ENCODE measurements at regions not wholly inside any gene's neighbourhood (a gene's known extent, or its start where the extent isn't known, plus 50 kb on each side); places are given as distances from the start of the nearest gene placed in this dataset.

- no peak overlapping the region for H3K27ac ChIP-seq (ENCODE audit: low read depth, low read length)
- H3K9ac ChIP-seq (ENCODE audit: low read depth, low read length), result no peak overlapping the region
Measured at GRCh38 chr2:67462738-67463496, 65.8 kb downstream of the ETAA1 start.

GRCh38 chr2:67463810-67464209, 66.7 kb downstream of the ETAA1 start:
- H3K9ac ChIP-seq (ENCODE audit: low read depth, low read length), result no peak overlapping the region
- H3K4me1 ChIP-seq (ENCODE audit: control insufficient read depth, insufficient read depth, low read length), result no peaks in the 10 kb centered on the region
- no peak overlapping the region for H3K27ac ChIP-seq (ENCODE audit: low read depth, low read length)
- no peaks in the 10 kb centered on the region for H3K9me3 ChIP-seq (ENCODE audit: control insufficient read depth, insufficient read depth, low read length)
- no peaks in the 10 kb centered on the region for H3K36me3 ChIP-seq (ENCODE audit: control insufficient read depth, insufficient read depth, low read length)
- H3K4me3 ChIP-seq (ENCODE audit: low read depth, low read length), result no peak overlapping the region
- H3K27me3 ChIP-seq (ENCODE audit: control insufficient read depth, insufficient read depth, low read length), result no peaks in the 10 kb centered on the region

More at GRCh38 chr2:67462738-67463496, 65.8 kb downstream of the ETAA1 start:
- Histone ChIP-seq H3K27me3 (ENCODE audit: control insufficient read depth, insufficient read depth, low read length) (no peaks in the 10 kb centered on the region), H3K9me3 (ENCODE audit: control insufficient read depth, insufficient read depth, low read length) (no peaks in the 10 kb centered on the region), H3K36me3 (ENCODE audit: control insufficient read depth, insufficient read depth, low read length) (no peaks in the 10 kb centered on the region), H3K4me3 (ENCODE audit: low read depth, low read length) (no peak overlapping the region), H3K4me1 (ENCODE audit: control insufficient read depth, insufficient read depth, low read length) (no peaks in the 10 kb centered on the region)

DNA sequence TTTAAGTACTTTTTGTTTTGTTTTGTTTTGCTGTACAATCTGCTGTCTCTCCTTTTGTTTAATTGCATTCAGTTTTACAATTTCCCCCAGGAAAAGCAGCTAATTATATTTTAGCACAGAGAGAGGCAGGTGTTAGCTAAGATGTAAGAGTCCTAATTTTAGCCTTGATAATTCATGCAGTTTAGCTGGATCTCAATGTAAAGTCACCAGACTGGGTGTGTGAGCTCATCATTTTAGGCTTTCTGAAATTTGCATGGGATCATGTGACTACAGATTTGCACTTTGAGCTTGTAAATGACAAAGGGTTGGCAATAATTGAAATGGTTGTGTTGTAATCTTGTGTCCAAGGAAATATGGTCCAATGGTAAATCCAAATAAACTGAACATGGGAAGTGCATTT, 68.5 kb downstream of the ETAA1 start:
- Histone ChIP-seq H3K4me3 (ENCODE audit: low read depth, low read length) (no peak overlapping the region), H3K27ac (ENCODE audit: low read depth, low read length) (no peak overlapping the region), H3K36me3 (ENCODE audit: control insufficient read depth, insufficient read depth, low read length) (no peaks in the 10 kb centered on the region), H3K9ac (ENCODE audit: low read depth, low read length) (no peak overlapping the region), H3K27me3 (ENCODE audit: control insufficient read depth, insufficient read depth, low read length) (no peaks in the 10 kb centered on the region), H3K9me3 (ENCODE audit: control insufficient read depth, insufficient read depth, low read length) (no peaks in the 10 kb centered on the region), H3K4me1 (ENCODE audit: control insufficient read depth, insufficient read depth, low read length) (no peaks in the 10 kb centered on the region)

DNA sequence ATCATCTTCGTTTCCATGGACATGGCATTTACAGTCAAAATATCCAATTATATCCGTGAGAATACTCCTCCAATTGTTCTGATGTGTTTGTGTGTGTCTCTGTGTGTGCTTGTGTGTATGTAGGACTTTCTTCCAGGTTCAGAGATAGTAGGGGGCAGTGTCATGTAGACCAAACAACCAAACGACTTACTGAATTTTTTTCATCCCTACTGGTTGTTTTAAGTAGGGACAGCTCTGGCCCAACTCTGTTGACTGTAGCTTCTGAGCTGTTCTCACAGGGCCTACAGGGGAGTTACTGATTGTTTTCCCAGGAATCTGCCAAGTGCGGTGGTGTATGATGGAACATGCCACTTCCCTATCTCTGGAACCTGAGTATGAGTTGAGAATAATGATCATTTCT, 69.6 kb downstream of the ETAA1 start:
- H3K4me1 ChIP-seq (ENCODE audit: control insufficient read depth, insufficient read depth, low read length), result no peaks in the 10 kb centered on the region
- no peak overlapping the region for H3K27ac ChIP-seq (ENCODE audit: low read depth, low read length)
- no peak overlapping the region for H3K4me3 ChIP-seq (ENCODE audit: low read depth, low read length)
- no peaks in the 10 kb centered on the region for H3K9me3 ChIP-seq (ENCODE audit: control insufficient read depth, insufficient read depth, low read length)
- H3K36me3 ChIP-seq (ENCODE audit: control insufficient read depth, insufficient read depth, low read length), result no peaks in the 10 kb centered on the region
- H3K9ac ChIP-seq (ENCODE audit: low read depth, low read length), result no peak overlapping the region
- no peaks in the 10 kb centered on the region for H3K27me3 ChIP-seq (ENCODE audit: control insufficient read depth, insufficient read depth, low read length)

GRCh38 chr2:67471681-67472080, 74.5 kb downstream of the ETAA1 start:
- Histone ChIP-seq H3K9ac (ENCODE audit: low read depth, low read length) (no peak overlapping the region), H3K4me3 (ENCODE audit: low read depth, low read length) (no peak overlapping the region), H3K27me3 (ENCODE audit: control insufficient read depth, insufficient read depth, low read length) (no peaks in the 10 kb centered on the region), H3K4me1 (ENCODE audit: control insufficient read depth, insufficient read depth, low read length) (no peaks in the 10 kb centered on the region), H3K27ac (ENCODE audit: low read depth, low read length) (no peak overlapping the region), H3K36me3 (ENCODE audit: control insufficient read depth, insufficient read depth, low read length) (no peaks in the 10 kb centered on the region), H3K9me3 (ENCODE audit: control insufficient read depth, insufficient read depth, low read length) (no peaks in the 10 kb centered on the region)

- Histone ChIP-seq H3K27ac (ENCODE audit: low read depth, low read length) (no peak overlapping the region), H3K4me1 (ENCODE audit: control insufficient read depth, insufficient read depth, low read length) (peaks cover 7% of the 10 kb centered on the region), H3K36me3 (ENCODE audit: control insufficient read depth, insufficient read depth, low read length) (no peaks in the 10 kb centered on the region), H3K4me3 (ENCODE audit: low read depth, low read length) (no peak overlapping the region), H3K9me3 (ENCODE audit: control insufficient read depth, insufficient read depth, low read length) (no peaks in the 10 kb centered on the region), H3K9ac (ENCODE audit: low read depth, low read length) (no peak overlapping the region), H3K27me3 (ENCODE audit: control insufficient read depth, insufficient read depth, low read length) (no peaks in the 10 kb centered on the region)
Measured at GRCh38 chr2:67476809-67477790, 80.0 kb downstream of the ETAA1 start.

DNA sequence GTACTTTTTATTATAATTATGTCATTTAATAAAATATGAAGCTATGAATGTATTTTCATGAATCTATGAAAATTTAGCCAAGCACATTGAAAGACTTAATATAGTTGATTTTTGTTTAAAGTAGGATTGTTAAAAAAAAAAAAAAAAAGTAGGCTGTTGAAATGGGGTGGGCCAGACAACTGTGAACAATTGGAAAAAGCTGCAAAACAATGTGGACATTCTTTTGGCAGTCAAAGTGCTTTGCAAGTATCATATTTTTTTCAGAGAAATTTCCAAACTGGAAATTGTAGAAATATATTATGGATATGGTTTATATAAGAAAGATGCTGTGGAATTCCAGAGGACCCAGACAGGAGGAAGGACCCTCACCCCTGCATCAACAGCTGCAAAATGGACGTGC, 82.1 kb downstream of the ETAA1 start:
- H3K27me3 ChIP-seq (ENCODE audit: control insufficient read depth, insufficient read depth, low read length), result no peaks in the 10 kb centered on the region
- no peak overlapping the region for H3K27ac ChIP-seq (ENCODE audit: low read depth, low read length)
- no peaks in the 10 kb centered on the region for H3K36me3 ChIP-seq (ENCODE audit: control insufficient read depth, insufficient read depth, low read length)
- H3K4me3 ChIP-seq (ENCODE audit: low read depth, low read length), result no peak overlapping the region
- H3K4me1 ChIP-seq (ENCODE audit: control insufficient read depth, insufficient read depth, low read length), result peaks cover 7% of the 10 kb centered on the region
- no peaks in the 10 kb centered on the region for H3K9me3 ChIP-seq (ENCODE audit: control insufficient read depth, insufficient read depth, low read length)
- no peak overlapping the region for H3K9ac ChIP-seq (ENCODE audit: low read depth, low read length)

DNA sequence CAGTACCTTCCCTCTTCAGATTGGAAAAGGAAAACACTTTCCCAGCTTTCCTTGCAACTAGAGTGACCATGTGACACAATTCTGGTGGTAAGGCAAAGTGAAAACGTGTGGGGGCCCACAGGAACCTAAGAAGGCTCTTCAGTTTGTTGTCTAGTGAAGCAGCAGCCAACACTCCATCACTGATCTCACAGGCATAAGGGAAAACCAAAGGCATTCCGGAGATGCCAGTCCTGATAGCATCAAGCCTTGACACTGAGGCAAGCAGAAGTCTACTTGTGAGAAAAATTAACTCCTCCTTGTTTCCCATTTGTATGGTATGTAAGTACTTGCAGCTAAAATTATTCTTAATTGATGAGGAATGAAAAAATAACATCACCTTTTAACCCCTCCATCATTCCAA, 88.3 kb downstream of the ETAA1 start:
- no peak overlapping the region for H3K9ac ChIP-seq (ENCODE audit: low read depth, low read length)
- no peaks in the 10 kb centered on the region for H3K9me3 ChIP-seq (ENCODE audit: control insufficient read depth, insufficient read depth, low read length)
- H3K36me3 ChIP-seq (ENCODE audit: control insufficient read depth, insufficient read depth, low read length), result no peaks in the 10 kb centered on the region
- no peak overlapping the region for H3K4me3 ChIP-seq (ENCODE audit: low read depth, low read length)
- H3K27ac ChIP-seq (ENCODE audit: low read depth, low read length), result no peak overlapping the region
- no peaks in the 10 kb centered on the region for H3K4me1 ChIP-seq (ENCODE audit: control insufficient read depth, insufficient read depth, low read length)
- no peaks in the 10 kb centered on the region for H3K27me3 ChIP-seq (ENCODE audit: control insufficient read depth, insufficient read depth, low read length)

DNA sequence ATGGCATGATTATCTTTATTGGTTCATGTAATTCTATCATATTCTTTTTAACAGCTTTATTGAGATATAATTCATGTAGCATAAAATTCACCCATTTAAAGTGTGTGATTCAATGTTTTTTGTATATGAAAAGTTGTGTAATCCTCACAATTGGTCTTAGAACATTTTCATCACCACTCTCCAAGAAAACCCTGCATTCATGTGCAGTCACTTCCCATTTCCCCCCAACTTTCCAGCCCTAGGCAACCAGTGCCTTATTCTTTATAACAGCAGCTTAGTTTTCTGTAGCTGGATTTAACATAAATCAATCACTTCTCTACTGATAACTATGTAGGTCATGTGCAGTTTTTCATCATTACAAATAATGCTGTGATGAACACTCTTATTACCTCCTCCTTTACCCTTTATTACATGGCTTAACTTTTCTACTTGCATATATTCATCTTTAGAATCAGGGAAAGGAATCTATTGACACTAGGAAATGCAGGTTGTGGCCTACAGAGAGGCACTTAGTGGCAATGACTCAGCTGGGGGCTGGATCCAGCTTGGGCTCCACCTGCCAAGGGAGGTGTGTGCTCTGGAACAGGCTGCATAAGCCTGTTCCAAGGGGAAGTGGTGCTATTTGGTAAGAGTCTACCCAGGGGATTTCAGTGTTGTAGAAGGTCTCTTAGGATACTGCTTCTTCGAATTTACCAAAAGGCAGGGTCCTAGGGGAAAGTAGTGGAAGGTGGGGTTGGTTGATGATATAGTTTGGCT, 89.1 kb downstream of the ETAA1 start:
- H3K4me1 ChIP-seq (ENCODE audit: control insufficient read depth, insufficient read depth, low read length), result no peaks in the 10 kb centered on the region
- no peak overlapping the region for H3K27ac ChIP-seq (ENCODE audit: low read depth, low read length)
- H3K27me3 ChIP-seq (ENCODE audit: control insufficient read depth, insufficient read depth, low read length), result no peaks in the 10 kb centered on the region
- H3K36me3 ChIP-seq (ENCODE audit: control insufficient read depth, insufficient read depth, low read length), result no peaks in the 10 kb centered on the region
- no peak overlapping the region for H3K9ac ChIP-seq (ENCODE audit: low read depth, low read length)
- H3K9me3 ChIP-seq (ENCODE audit: control insufficient read depth, insufficient read depth, low read length), result no peaks in the 10 kb centered on the region
- no peak overlapping the region for H3K4me3 ChIP-seq (ENCODE audit: low read depth, low read length)

DNA sequence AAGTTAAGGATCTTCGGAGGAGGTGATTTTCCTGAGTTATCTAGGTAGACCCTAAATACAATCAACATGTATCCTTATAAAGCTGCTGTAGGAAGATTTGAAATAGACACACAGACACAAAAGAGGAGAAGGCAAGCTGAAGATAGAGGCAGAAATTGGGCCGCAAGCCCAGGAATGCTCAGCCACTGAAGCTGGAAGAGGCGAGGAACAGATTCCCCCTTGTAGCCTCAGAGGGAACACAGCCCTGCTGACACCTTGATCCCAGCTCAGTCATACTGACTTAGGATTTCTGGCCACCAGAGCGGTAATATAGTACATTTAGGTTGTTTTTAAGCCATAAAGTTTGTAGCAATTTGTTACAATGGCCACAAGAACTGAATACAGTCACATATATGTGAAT, 90.9 kb downstream of the ETAA1 start:
- Histone ChIP-seq H3K27me3 (ENCODE audit: control insufficient read depth, insufficient read depth, low read length) (no peaks in the 10 kb centered on the region), H3K4me1 (ENCODE audit: control insufficient read depth, insufficient read depth, low read length) (no peaks in the 10 kb centered on the region), H3K4me3 (ENCODE audit: low read depth, low read length) (no peak overlapping the region), H3K9me3 (ENCODE audit: control insufficient read depth, insufficient read depth, low read length) (no peaks in the 10 kb centered on the region), H3K27ac (ENCODE audit: low read depth, low read length) (no peak overlapping the region), H3K9ac (ENCODE audit: low read depth, low read length) (no peak overlapping the region), H3K36me3 (ENCODE audit: control insufficient read depth, insufficient read depth, low read length) (no peaks in the 10 kb centered on the region)
